HEK293T (cell line): ENCODE measurements at regions not wholly inside any gene's neighbourhood (a gene's known extent, or its start where the extent isn't known, plus 50 kb on each side); places are given as distances from the start of the nearest gene placed in this dataset.

ENCODE experiments used
- BHLHE40 ChIP-seq: fragments of 450-650 bp; IDR thresholded peaks from 2 replicates; pipeline ENCODE4 v1.6.1; 2016; ENCODE audit warnings: mild to moderate bottlenecking, moderate library complexity, borderline replicate concordance
- CTBP1 ChIP-seq: fragments of 450-650 bp; IDR thresholded peaks from 2 replicates; pipeline ENCODE4 v1.6.1; 2016; ENCODE audit warnings: borderline replicate concordance
- FOXA1 ChIP-seq: fragments of 450-650 bp; IDR thresholded peaks from 2 replicates; pipeline ENCODE4 v1.6.1; 2016; ENCODE audit warnings: mild to moderate bottlenecking
- FOXM1 ChIP-seq: fragments of 450-650 bp; IDR thresholded peaks from 2 replicates; pipeline ENCODE4 v1.6.1; 2017; ENCODE audit warnings: mild to moderate bottlenecking, borderline replicate concordance
- HDGF ChIP-seq: fragments of 450-650 bp; IDR thresholded peaks from 2 replicates; pipeline ENCODE4 v1.6.1; 2017; ENCODE audit warnings: antibody characterized with exemption, borderline replicate concordance
- NFRKB ChIP-seq: fragments of 450-650 bp; IDR thresholded peaks from 2 replicates; pipeline ENCODE4 v1.6.1; 2016; ENCODE audit warnings: mild to moderate bottlenecking, moderate library complexity
- SP1 ChIP-seq: fragments of 450-650 bp; IDR thresholded peaks from 2 replicates; pipeline ENCODE4 v1.6.1; 2017
- SUZ12 ChIP-seq: fragments of 450-650 bp; IDR thresholded peaks from 2 replicates; pipeline ENCODE4 v1.6.1; 2016; ENCODE audit warnings: mild to moderate bottlenecking
- TARDBP ChIP-seq: fragments of 450-650 bp; IDR thresholded peaks from 2 replicates; pipeline ENCODE4 v1.6.1; 2016
- TF ChIP-seq, protein P1 (sequence below): fragments of 450-650 bp; IDR thresholded peaks from 2 replicates; pipeline ENCODE4 v1.6.1; 2016

DNA sequence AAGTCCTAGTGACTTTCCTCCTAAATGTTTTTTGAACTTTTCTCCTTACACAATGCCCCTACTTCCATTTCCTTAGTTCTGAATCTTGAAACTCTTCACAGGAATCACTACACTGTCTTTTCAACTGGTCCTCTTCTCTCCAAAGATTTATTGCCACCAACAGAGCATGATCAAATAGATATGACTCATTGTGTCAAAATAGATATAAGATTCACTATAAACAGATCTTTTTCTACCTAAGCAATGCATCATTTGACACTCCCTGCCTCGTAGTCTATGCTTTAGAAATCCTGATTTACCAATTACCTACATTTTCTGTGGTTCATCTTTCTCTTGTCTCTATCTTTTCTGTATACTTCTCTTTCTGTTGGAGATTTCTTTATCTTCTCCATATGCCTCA lies 789.6 kb upstream of the SLIT2 start:
- TF ChIP-seq BHLHE40: no peak
- TF ChIP-seq FOXM1: no peak
- no peak for TF ChIP-seq FOXA1
- TF ChIP-seq SP1: no peak
- TF ChIP-seq, protein P1, sequence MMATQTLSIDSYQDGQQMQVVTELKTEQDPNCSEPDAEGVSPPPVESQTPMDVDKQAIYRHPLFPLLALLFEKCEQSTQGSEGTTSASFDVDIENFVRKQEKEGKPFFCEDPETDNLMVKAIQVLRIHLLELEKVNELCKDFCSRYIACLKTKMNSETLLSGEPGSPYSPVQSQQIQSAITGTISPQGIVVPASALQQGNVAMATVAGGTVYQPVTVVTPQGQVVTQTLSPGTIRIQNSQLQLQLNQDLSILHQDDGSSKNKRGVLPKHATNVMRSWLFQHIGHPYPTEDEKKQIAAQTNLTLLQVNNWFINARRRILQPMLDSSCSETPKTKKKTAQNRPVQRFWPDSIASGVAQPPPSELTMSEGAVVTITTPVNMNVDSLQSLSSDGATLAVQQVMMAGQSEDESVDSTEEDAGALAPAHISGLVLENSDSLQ: no peak
- no peak for TF ChIP-seq CTBP1
- TF ChIP-seq TARDBP: no peak
- no peak for TF ChIP-seq NFRKB
- TF ChIP-seq HDGF: no peak
- TF ChIP-seq SUZ12: no peak
